D341Med (cell line): ENCODE measurements at regions not wholly inside any gene's neighbourhood (a gene's known extent, or its start where the extent isn't known, plus 50 kb on each side); places are given as distances from the start of the nearest gene placed in this dataset.

Source experiments
- DNase-seq: peaks from one replicate; pipeline ENCODE4 v3.0.0; 2012; ENCODE audit warnings: low spot score

GRCh38 chr2:106941372-106941993 is 55.5 kb upstream of the ST6GAL2 start:
- DNase-seq, result no peak

- no peak for DNase-seq
These were observed 57.7 kb upstream of the ST6GAL2 start for GRCh38 chr2:106943468-106944200.

GRCh38 chr2:106944215-106944614 is 58.2 kb upstream of the ST6GAL2 start:
- DNase-seq, result no peak

GRCh38 chr2:106948540-106948939 is 62.6 kb upstream of the ST6GAL2 start:
- no peak for DNase-seq

- DNase-seq, result no peak
These were observed 67.3 kb upstream of the ST6GAL2 start for GRCh38 chr2:106953236-106953635.

- no peak for DNase-seq
These were observed 67.8 kb upstream of the ST6GAL2 start for GRCh38 chr2:106953779-106954178.

GRCh38 chr2:106954304-106954703 is 68.3 kb upstream of the ST6GAL2 start:
- DNase-seq, result no peak

- no peak for DNase-seq
These were observed 70.4 kb upstream of the ST6GAL2 start for GRCh38 chr2:106956416-106956815.

GRCh38 chr2:106956879-106957278 is 70.9 kb upstream of the ST6GAL2 start:
- DNase-seq, result no peak

GRCh38 chr2:106959975-106960682 is 74.2 kb upstream of the ST6GAL2 start:
- no peak for DNase-seq

- no peak for DNase-seq
These were observed 74.8 kb upstream of the ST6GAL2 start for GRCh38 chr2:106960683-106961161.

GRCh38 chr2:106961328-106961727 is 75.4 kb upstream of the ST6GAL2 start:
- DNase-seq, result no peak

GRCh38 chr2:106963156-106963555 is 77.2 kb upstream of the ST6GAL2 start:
- no peak for DNase-seq

GRCh38 chr2:106963893-106964292 is 77.9 kb upstream of the ST6GAL2 start:
- DNase-seq, result no peak

GRCh38 chr2:106965611-106966010 is 79.6 kb upstream of the ST6GAL2 start:
- DNase-seq, result no peak

- DNase-seq, result no peak
These were observed 83.8 kb upstream of the ST6GAL2 start for GRCh38 chr2:106969777-106970176.

- no peak for DNase-seq
These were observed 84.7 kb upstream of the ST6GAL2 start for GRCh38 chr2:106970471-106971261.

GRCh38 chr2:106972782-106973181 is 86.8 kb upstream of the ST6GAL2 start:
- no peak for DNase-seq

- no peak for DNase-seq
These were observed 88.9 kb upstream of the ST6GAL2 start for GRCh38 chr2:106974891-106975290.

- no peak for DNase-seq
These were observed 89.7 kb upstream of the ST6GAL2 start for GRCh38 chr2:106975641-106976040.

GRCh38 chr2:106976548-106976947 is 90.6 kb upstream of the ST6GAL2 start:
- no peak for DNase-seq

GRCh38 chr2:106977717-106978116 is 91.8 kb upstream of the ST6GAL2 start:
- no peak for DNase-seq
